SK-N-SH (cell line): ENCODE measurements at regions not wholly inside any gene's neighbourhood (a gene's known extent, or its start where the extent isn't known, plus 50 kb on each side); places are given as distances from the start of the nearest gene placed in this dataset.

Experiments
- CTCF ChIA-PET: fragments of 300-600, 350-600 bp; formaldehyde crosslinking; extraction: SDS; loops from one replicate; lab custom pipeline; 2021; lab: Yijun Ruan, JAX
- POLR2A ChIA-PET: fragments of 350-600 bp; sonication (Branson Sonifier 250); formaldehyde crosslinking; extraction: SDS; loops from one replicate; lab custom pipeline; 2020; ENCODE audit warnings: antibody characterized with exemption, inconsistent platforms; lab: Yijun Ruan, JAX
- DNase-seq: peaks from one replicate; pipeline ENCODE4 v3.0.0; 2012
- H2AFZ ChIP-seq: fragments of 200-600 bp; sonication (generic); 2 replicates; pipeline ENCODE4 v1.8.1; 2016; ENCODE audit warnings: antibody characterized with exemption, mild to moderate bottlenecking, low read depth
- H3F3A ChIP-seq: fragments of 200-600 bp; sonication (generic); replicated peaks from 2 replicates; pipeline ENCODE3; 2016; ENCODE audit warnings: antibody characterized with exemption, mild to moderate bottlenecking; ENCODE audit not compliant: insufficient read depth
- H3K27ac ChIP-seq, 2 experiments: fragments of 200-500 bp in 1 of 2; fragments of 200-600 bp in 1 of 2; sonication (Bioruptor generic) in 1 of 2; sonication (generic), shearing (Covaris generic) in 1 of 2; 2 replicates each; pipeline versions ENCODE4 v1.5.1 to v1.6.1; 2014 to 2016; ENCODE audit warnings: low read depth in 2 of 2, inconsistent platforms in 1 of 2, low read length in 1 of 2, mild to moderate bottlenecking in 1 of 2, mixed read lengths in 1 of 2
- H3K27me3 ChIP-seq: fragments of 200-600 bp; sonication (generic), shearing (Covaris generic); 2 replicates; pipeline ENCODE4 v1.6.1; 2016; ENCODE audit warnings: mixed run types; ENCODE audit not compliant: insufficient read depth
- H3K36me3 ChIP-seq, 2 experiments: fragments of 200-500 bp in 1 of 2; fragments of 200-600 bp in 1 of 2; sonication (Bioruptor generic) in 1 of 2; sonication (generic) in 1 of 2; replicated peaks in 1 of 2; 2 replicates each; pipeline versions ENCODE3 to v1.5.1; 2014 to 2016; ENCODE audit warnings: low read length in 1 of 2, mild to moderate bottlenecking in 1 of 2; ENCODE audit not compliant: insufficient read depth in 2 of 2, control insufficient read depth in 1 of 2
- H3K4me1 ChIP-seq, 2 experiments: fragments of 200-500 bp in 1 of 2; fragments of 200-600 bp in 1 of 2; sonication (Bioruptor generic) in 1 of 2; sonication (generic), shearing (Covaris generic) in 1 of 2; 2 replicates each; pipeline versions ENCODE4 v1.5.1 to v1.6.1; 2014 to 2016; ENCODE audit warnings: low read depth in 1 of 2, low read length in 1 of 2, mixed run types in 1 of 2; ENCODE audit not compliant: insufficient read depth in 2 of 2, control insufficient read depth in 1 of 2
- H3K4me2 ChIP-seq: fragments of 200-600 bp; sonication (generic), shearing (Covaris generic); 2 replicates; pipeline ENCODE4 v1.6.1; 2017; ENCODE audit warnings: mixed run types
- H3K4me3 ChIP-seq, 2 experiments: fragments of 200-500 bp in 1 of 2; fragments of 200-600 bp in 1 of 2; sonication (Bioruptor generic) in 1 of 2; sonication (generic), shearing (Covaris generic) in 1 of 2; 2 replicates each; pipeline versions ENCODE4 v1.5.1 to v1.8.1; 2014 to 2016; ENCODE audit warnings: low read depth in 2 of 2, inconsistent platforms in 1 of 2, low read length in 1 of 2, mild to moderate bottlenecking in 1 of 2, mixed read lengths in 1 of 2, moderate library complexity in 1 of 2
- H3K79me2 ChIP-seq: fragments of 200-600 bp; sonication (generic); 2 replicates; pipeline ENCODE4 v1.8.1; 2017; ENCODE audit warnings: mild to moderate bottlenecking; ENCODE audit not compliant: insufficient read depth
- H3K9ac ChIP-seq: fragments of 200-600 bp; sonication (generic); 2 replicates; pipeline ENCODE4 v1.6.1; 2017; ENCODE audit warnings: mixed run types
- H3K9me2 ChIP-seq: fragments of 200-600 bp; sonication (generic); 2 replicates; pipeline ENCODE4 v1.6.1; 2017; ENCODE audit warnings: mixed run types
- H3K9me3 ChIP-seq: fragments of 200-600 bp; sonication (generic); 2 replicates; pipeline ENCODE4 v1.6.1; 2017; ENCODE audit warnings: mixed run types, mild to moderate bottlenecking, moderate library complexity
- H4K20me1 ChIP-seq: fragments of 200-600 bp; sonication (generic); 2 replicates; pipeline ENCODE4 v1.6.1; 2017; ENCODE audit warnings: mild to moderate bottlenecking, mixed run types; ENCODE audit not compliant: insufficient read depth
- CHD2 ChIP-seq: fragments of 150-350 bp; IDR thresholded peaks from 2 replicates; pipeline ENCODE4 v1.6.1; 2018; ENCODE audit warnings: low read length; ENCODE audit not compliant: partially characterized antibody
- CTCF ChIP-seq: fragments of 200-600 bp; sonication (generic); IDR thresholded peaks from 2 replicates; pipeline ENCODE4 v1.6.1; 2017; ENCODE audit warnings: antibody characterized with exemption, mild to moderate bottlenecking, moderate library complexity
- EP300 ChIP-seq, 2 experiments: IDR thresholded peaks; 2 replicates each; pipeline versions ENCODE4 v1.4.0 to v1.6.1; 2012; ENCODE audit warnings: borderline replicate concordance in 1 of 2, low read depth in 1 of 2, low read length in 1 of 2
- EZH2phosphoT487 ChIP-seq: fragments of 200-600 bp; sonication (generic); IDR thresholded peaks from 2 replicates; pipeline ENCODE4 v1.6.1; 2017; ENCODE audit warnings: low read depth, mixed run types, mild to moderate bottlenecking, antibody characterized with exemption, moderate library complexity, borderline replicate concordance
- FOSL2 ChIP-seq: IDR thresholded peaks from 2 replicates; pipeline ENCODE4 v1.4.0; 2012; ENCODE audit warnings: low read depth, mild to moderate bottlenecking, moderate library complexity, borderline replicate concordance
- JUND ChIP-seq: IDR thresholded peaks from 2 replicates; pipeline ENCODE4 v1.4.0; 2012
- NFIC ChIP-seq: IDR thresholded peaks from 2 replicates; pipeline ENCODE4 v1.4.0; 2012; ENCODE audit warnings: borderline replicate concordance
- NRF1 ChIP-seq: IDR thresholded peaks from 2 replicates; pipeline ENCODE4 v1.6.1; 2012; ENCODE audit warnings: low read depth, mild to moderate bottlenecking, low read length
- POLR2AphosphoS5 ChIP-seq: IDR thresholded peaks from 2 replicates; pipeline ENCODE4 v1.6.1; 2012; ENCODE audit warnings: low read depth, low read length
- RAD21 ChIP-seq: IDR thresholded peaks from 2 replicates; pipeline ENCODE4 v1.6.1; 2012; ENCODE audit warnings: mild to moderate bottlenecking, low read length
- REST ChIP-seq: IDR thresholded peaks from 2 replicates; pipeline ENCODE4 v1.6.1; 2012; ENCODE audit warnings: mild to moderate bottlenecking, low read depth, low read length, moderate library complexity
- RFX5 ChIP-seq: IDR thresholded peaks from 2 replicates; pipeline ENCODE4 v1.6.1; 2012; ENCODE audit warnings: mild to moderate bottlenecking, improper control_type of control experiment, low read length
- RXRA ChIP-seq: IDR thresholded peaks from 2 replicates; pipeline ENCODE4 v1.4.0; 2012; ENCODE audit warnings: low read depth, mild to moderate bottlenecking, borderline replicate concordance
- SIN3A ChIP-seq: IDR thresholded peaks from 2 replicates; pipeline ENCODE4 v1.6.1; 2012; ENCODE audit warnings: low read depth, mild to moderate bottlenecking, low read length, moderate library complexity, borderline replicate concordance
- TAF1 ChIP-seq: IDR thresholded peaks from 2 replicates; pipeline ENCODE4 v1.6.1; 2012; ENCODE audit warnings: low read depth, mild to moderate bottlenecking, low read length, moderate library complexity, borderline replicate concordance
- TEAD4 ChIP-seq: IDR thresholded peaks from 2 replicates; pipeline ENCODE4 v1.4.0; 2012; ENCODE audit warnings: mild to moderate bottlenecking, borderline replicate concordance; ENCODE audit not compliant: insufficient read depth
- ZBTB33 ChIP-seq: IDR thresholded peaks from 2 replicates; pipeline ENCODE4 v1.4.0; 2012; ENCODE audit warnings: low read depth, borderline replicate concordance
- WGBS: methylation state at CpG from one replicate; pipeline ENCODE4 v1.1.6; 2017; ENCODE audit warnings: low lambda C conversion rate; 5-methylcytosine and 5-hydroxymethylcytosine counted together
- TF ChIP-seq, protein P1 (sequence below): IDR thresholded peaks from 2 replicates; pipeline ENCODE4 v1.4.0; 2012; ENCODE audit warnings: low read depth, borderline replicate concordance

DNA sequence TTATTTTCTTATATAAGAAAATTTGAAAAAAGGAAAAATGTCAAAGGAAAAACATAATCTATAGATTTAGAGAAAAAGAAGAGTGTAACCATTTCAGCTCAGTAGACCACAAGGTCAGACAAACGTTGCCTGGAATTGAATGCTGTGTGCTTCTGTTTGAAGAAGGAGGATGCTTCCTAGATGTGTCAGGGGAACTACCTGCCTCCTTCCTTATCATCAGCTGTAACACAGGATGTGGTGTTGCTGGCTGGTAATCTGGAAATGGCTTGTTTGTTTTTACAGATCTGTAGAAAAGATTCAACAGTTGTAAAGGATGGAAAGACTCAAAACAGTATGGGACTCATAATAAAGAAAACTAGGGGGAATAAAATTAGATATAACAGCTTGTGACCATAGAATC lies 160.7 kb upstream of the MEF2C start:
- WGBS = 9% methylated on average over 1 of the region's 1 CpG
- H3F3A ChIP-seq = no peaks in the 10 kb centered on the region
- no peak overlapping the region for H3K9ac ChIP-seq
- no peak overlapping the region for H2AFZ ChIP-seq
- H4K20me1 ChIP-seq = no peaks in the 10 kb centered on the region
- H3K36me3 ChIP-seq = no peaks in the 10 kb centered on the region
- POLR2A ChIA-PET = no interaction called here
- TF ChIP-seq, protein P1, sequence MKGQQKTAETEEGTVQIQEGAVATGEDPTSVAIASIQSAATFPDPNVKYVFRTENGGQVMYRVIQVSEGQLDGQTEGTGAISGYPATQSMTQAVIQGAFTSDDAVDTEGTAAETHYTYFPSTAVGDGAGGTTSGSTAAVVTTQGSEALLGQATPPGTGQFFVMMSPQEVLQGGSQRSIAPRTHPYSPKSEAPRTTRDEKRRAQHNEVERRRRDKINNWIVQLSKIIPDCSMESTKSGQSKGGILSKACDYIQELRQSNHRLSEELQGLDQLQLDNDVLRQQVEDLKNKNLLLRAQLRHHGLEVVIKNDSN = no peak
- no peak for TF ChIP-seq NRF1
- no peaks in the 10 kb centered on the region for H3K9me2 ChIP-seq
- DNase-seq = no peak
- no peaks in the 10 kb centered on the region for H3K27me3 ChIP-seq
- no peak overlapping the region for H3K4me3 ChIP-seq
- no peaks in the 10 kb centered on the region for H3K4me1 ChIP-seq
- no peaks in the 10 kb centered on the region for H3K9me3 ChIP-seq
- H3K27ac ChIP-seq = no peak overlapping the region
- CTCF ChIA-PET = interaction anchor here (1.0 kb wide), 1 partner anchor 314 kb away, joined by 3 read pairs; no protein-coding TSS in a partner anchor
- no peaks in the 10 kb centered on the region for H3K79me2 ChIP-seq
- H3K4me2 ChIP-seq = no peak overlapping the region

DNA sequence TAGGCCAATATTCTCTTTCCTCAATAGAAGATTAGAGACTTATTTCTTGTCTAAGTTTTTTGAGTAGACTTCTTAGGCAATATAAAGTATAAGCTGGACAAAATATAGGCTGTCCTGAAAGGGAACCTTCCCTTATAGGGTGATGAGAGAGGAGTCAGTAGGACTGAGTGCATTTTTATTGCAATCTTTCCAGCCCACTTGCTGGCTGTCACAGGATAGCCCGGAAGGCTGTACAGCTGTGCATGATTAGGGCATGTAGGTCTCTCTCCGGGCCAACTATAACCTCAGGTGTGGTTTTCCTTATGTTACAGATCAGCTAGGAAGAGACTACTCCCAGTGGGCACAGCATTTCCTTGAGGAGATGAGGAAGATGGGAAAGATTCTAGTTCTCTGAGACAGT lies 159.8 kb upstream of the MEF2C start:
- WGBS = 70% methylated on average over 2 of the region's 2 CpGs
- Histone ChIP-seq H3K79me2 (no peaks in the 10 kb centered on the region), H3K9ac (no peak overlapping the region), H3K4me2 (no peak overlapping the region), H4K20me1 (no peaks in the 10 kb centered on the region), H2AFZ (no peak overlapping the region), H3K4me3 (no peak overlapping the region), H3K4me1 (no peaks in the 10 kb centered on the region), H3K36me3 (no peaks in the 10 kb centered on the region), H3K9me2 (no peaks in the 10 kb centered on the region), H3K27me3 (no peaks in the 10 kb centered on the region), H3K27ac (no peak overlapping the region), H3F3A (no peaks in the 10 kb centered on the region), H3K9me3 (no peaks in the 10 kb centered on the region)
- CTCF ChIA-PET = interaction anchor here (1.0 to 1.2 kb wide), 2 partner anchors 13 to 313 kb away, joined by 3 read pairs; no protein-coding TSS in a partner anchor
- POLR2A ChIA-PET = no interaction called here
- no peak for DNase-seq
- no peak for TF ChIP-seq RFX5
- TF ChIP-seq POLR2AphosphoS5 = no peak
- no peak for TF ChIP-seq EZH2phosphoT487
- no peak for TF ChIP-seq CTCF
- no peak for TF ChIP-seq JUND
- no peak for TF ChIP-seq RAD21
- TF ChIP-seq SIN3A = no peak
- TF ChIP-seq ZBTB33 = no peak
- no peak for TF ChIP-seq FOSL2
- no peak for TF ChIP-seq TAF1
- TF ChIP-seq, protein P1 = no peak
- TF ChIP-seq NFIC = no peak
- TF ChIP-seq TEAD4 = no peak
- TF ChIP-seq RXRA = no peak
- no peak for TF ChIP-seq REST
- TF ChIP-seq EP300 (IDR thresholded peaks at IDR 0.05; ENCODE audit: borderline replicate concordance in 1 of 2, low read depth in 1 of 2, low read length in 1 of 2) = no peak
- no peak for TF ChIP-seq CHD2
